HepG2 (cell line): ENCODE measurements at regions not wholly inside any gene's neighbourhood (a gene's known extent, or its start where the extent isn't known, plus 50 kb on each side); places are given as distances from the start of the nearest gene placed in this dataset.

Experiments used
- ATAC-seq: fragments of 200-7000 bp; cut with Tn5 transposase; 3 replicates; pipeline ENCODE4 v1.9.1; 2020; ENCODE audit warnings: mild to moderate bottlenecking, moderate library complexity
- BruUV-seq: library from RNA; stranded (reverse); fragments of 400-500 nt; replicated peaks from 2 replicates; lab custom pipeline; 2021; lab: Mats Ljungman, UMichigan
- CTCF ChIA-PET: fragments of 300-600 bp; formaldehyde crosslinking; extraction: SDS; loops from one replicate; lab custom pipeline; 2021; ENCODE audit warnings: low total read pairs, inconsistent platforms, low intra/inter-chr PET ratio; lab: Yijun Ruan, JAX
- POLR2A ChIA-PET: fragments of 350-600 bp; sonication (Branson Sonifier 250); formaldehyde crosslinking; loops from one replicate; lab custom pipeline; 2020; ENCODE audit warnings: antibody characterized with exemption, inconsistent platforms; lab: Yijun Ruan, JAX
- DNase-seq: peaks from one replicate; pipeline ENCODE4 v3.0.0-alpha.2; 2015; ENCODE audit warnings: low spot score
- FAIRE-seq: peaks from 3 replicates; lab custom pipeline; 2011; peaks lifted over from hg19 to GRCh38; lab: Jason Lieb, UNC
- H2AFZ ChIP-seq: one replicate; pipeline ENCODE4 v1.6.1; 2011; ENCODE audit warnings: low read length, inconsistent platforms
- H3K27ac ChIP-seq: fragments of 300-600 bp; 3 replicates; pipeline ENCODE4 v1.8.0; 2011; ENCODE audit warnings: mixed run types, mild to moderate bottlenecking, mixed read lengths, low read length, inconsistent platforms; ENCODE audit not compliant: insufficient read depth; ENCODE audit errors: extremely low read length
- H3K27me3 ChIP-seq, 2 experiments: fragments of 200-600 bp in 1 of 2; 2 replicates in 1 of 2; 3 replicates in 1 of 2; pipeline versions ENCODE4 v1.6.0 to v1.8.0; 2011; ENCODE audit warnings: low read length in 2 of 2, mild to moderate bottlenecking in 2 of 2, moderate library complexity in 2 of 2, inconsistent platforms in 1 of 2; ENCODE audit not compliant: insufficient read depth in 2 of 2, control insufficient read depth in 1 of 2
- H3K36me3 ChIP-seq, 2 experiments: fragments of 200-600 bp in 1 of 2; replicated peaks in 1 of 2; 2 replicates in 1 of 2; 3 replicates in 1 of 2; pipeline versions ENCODE4 v1.5.1 to v1.8.0; 2011; ENCODE audit warnings: low read length in 2 of 2, inconsistent platforms in 1 of 2; ENCODE audit not compliant: insufficient read depth in 2 of 2, control insufficient read depth in 1 of 2
- H3K4me1 ChIP-seq: 2 replicates; pipeline ENCODE4 v1.5.1; 2012; ENCODE audit warnings: low read length, inconsistent platforms; ENCODE audit not compliant: insufficient read depth
- H3K4me2 ChIP-seq: 2 replicates; pipeline ENCODE4 v1.6.0; 2011; ENCODE audit warnings: low read depth, low read length, inconsistent platforms
- H3K4me3 ChIP-seq, 3 experiments: fragments of 200-600 bp in 1 of 3; sonication (generic), shearing (Covaris generic) in 1 of 3; replicated peaks in 1 of 3; 2 replicates each; pipeline ENCODE4 v1.5.1; 2011 to 2016; ENCODE audit warnings: low read length in 3 of 3, inconsistent platforms in 2 of 3, low read depth in 2 of 3, mild to moderate bottlenecking in 2 of 3, control low read depth in 1 of 3, mixed read lengths in 1 of 3; ENCODE audit not compliant: insufficient read depth in 1 of 3
- H3K79me2 ChIP-seq: one replicate; pipeline ENCODE4 v1.6.1; 2011; ENCODE audit warnings: low read length, inconsistent platforms; ENCODE audit not compliant: insufficient read depth
- H3K9ac ChIP-seq: 2 replicates; pipeline ENCODE4 v1.6.0; 2011; ENCODE audit warnings: mild to moderate bottlenecking, low read depth, low read length, inconsistent platforms; ENCODE audit not compliant: insufficient read depth
- H3K9me3 ChIP-seq: 2 replicates; pipeline ENCODE4 v1.5.1; 2012; ENCODE audit warnings: mild to moderate bottlenecking, low read length
- H4K20me1 ChIP-seq: 2 replicates; pipeline ENCODE4 v1.6.0; 2011; ENCODE audit warnings: inconsistent platforms, mild to moderate bottlenecking, low read length, moderate library complexity; ENCODE audit not compliant: insufficient read depth
- CEBPB ChIP-seq: IDR thresholded peaks from 2 replicates; pipeline ENCODE4 v1.6.1; 2011; ENCODE audit warnings: low read depth, low read length, improper control_type of control experiment, borderline replicate concordance
- CENPX ChIP-seq: sonication (generic); formaldehyde crosslinking; IDR thresholded peaks from 2 replicates; pipeline ENCODE4 v1.9.0; 2021; ENCODE audit warnings: mild to moderate bottlenecking, missing genetic modification reagents, moderate library complexity
- DPF2 ChIP-seq: sonication (generic); formaldehyde crosslinking; IDR thresholded peaks from 2 replicates; pipeline ENCODE4 v1.4.0; 2020; ENCODE audit warnings: mild to moderate bottlenecking, low read depth, missing genetic modification reagents, borderline replicate concordance
- DR1 ChIP-seq: sonication (generic); formaldehyde crosslinking; IDR thresholded peaks from 2 replicates; pipeline ENCODE4 v1.8.0; 2021; ENCODE audit warnings: mild to moderate bottlenecking, missing genetic modification reagents, inconsistent platforms
- EEA1 ChIP-seq: sonication (generic); formaldehyde crosslinking; IDR thresholded peaks from 2 replicates; pipeline ENCODE4 v1.5.1; 2020; ENCODE audit warnings: mild to moderate bottlenecking, missing genetic modification reagents, borderline replicate concordance
- EHMT2 ChIP-seq: fragments of 200-600 bp; sonication (generic); IDR thresholded peaks from 2 replicates; pipeline ENCODE4 v1.7.0; 2017; ENCODE audit warnings: antibody characterized with exemption, low read depth, low read length, borderline replicate concordance
- NCOA1 ChIP-seq: sonication (generic); formaldehyde crosslinking; IDR thresholded peaks from 2 replicates; pipeline ENCODE4 v1.9.0; 2021; ENCODE audit warnings: missing genetic modification reagents
- NFE2 ChIP-seq: sonication (generic); formaldehyde crosslinking; IDR thresholded peaks from 2 replicates; pipeline ENCODE4 v1.4.0; 2020; ENCODE audit warnings: missing genetic modification reagents
- SMARCE1 ChIP-seq: fragments of 450-650 bp; IDR thresholded peaks from 2 replicates; pipeline ENCODE4 v1.6.1; 2017; ENCODE audit warnings: borderline replicate concordance
- STAG1 ChIP-seq: sonication (generic); formaldehyde crosslinking; IDR thresholded peaks from 2 replicates; pipeline ENCODE4 v1.4.0; 2020; ENCODE audit warnings: missing genetic modification reagents
- THYN1 ChIP-seq: sonication (generic); formaldehyde crosslinking; IDR thresholded peaks from 2 replicates; pipeline ENCODE4 v1.8.1; 2023; ENCODE audit warnings: low read depth, mild to moderate bottlenecking, moderate library complexity, missing genetic modification reagents, borderline replicate concordance
- ZNF12 ChIP-seq: sonication (generic); formaldehyde crosslinking; IDR thresholded peaks from 2 replicates; pipeline ENCODE4 v1.5.0; 2020; ENCODE audit warnings: missing genetic modification reagents
- WGBS: methylation state at CpG from one replicate; pipeline ENCODE4 v1.1.6; 2017; ENCODE audit warnings: low lambda C conversion rate; 5-methylcytosine and 5-hydroxymethylcytosine counted together
- in situ Hi-C: cut with HindIII; loops from 2 replicates; pipeline ENCODE4 v1.10.0; 2017; ENCODE audit warnings: low pct_unique_long_range_greater_than_20kb; ENCODE audit not compliant: extremely low pct_ligation_motif_present
- intact Hi-C: fragments of 100-400 bp; cut with micrococcal nuclease; formaldehyde crosslinking; loops from one replicate; pipeline ENCODE4 v1.10.0; 2022; ENCODE audit not compliant: unreplicated experiment
- TF ChIP-seq, protein P1 (sequence below): sonication (generic); formaldehyde crosslinking; IDR thresholded peaks from 2 replicates; pipeline ENCODE4 v1.5.0; 2020; ENCODE audit warnings: mild to moderate bottlenecking, missing genetic modification reagents, borderline replicate concordance

- TF ChIP-seq, protein P1, sequence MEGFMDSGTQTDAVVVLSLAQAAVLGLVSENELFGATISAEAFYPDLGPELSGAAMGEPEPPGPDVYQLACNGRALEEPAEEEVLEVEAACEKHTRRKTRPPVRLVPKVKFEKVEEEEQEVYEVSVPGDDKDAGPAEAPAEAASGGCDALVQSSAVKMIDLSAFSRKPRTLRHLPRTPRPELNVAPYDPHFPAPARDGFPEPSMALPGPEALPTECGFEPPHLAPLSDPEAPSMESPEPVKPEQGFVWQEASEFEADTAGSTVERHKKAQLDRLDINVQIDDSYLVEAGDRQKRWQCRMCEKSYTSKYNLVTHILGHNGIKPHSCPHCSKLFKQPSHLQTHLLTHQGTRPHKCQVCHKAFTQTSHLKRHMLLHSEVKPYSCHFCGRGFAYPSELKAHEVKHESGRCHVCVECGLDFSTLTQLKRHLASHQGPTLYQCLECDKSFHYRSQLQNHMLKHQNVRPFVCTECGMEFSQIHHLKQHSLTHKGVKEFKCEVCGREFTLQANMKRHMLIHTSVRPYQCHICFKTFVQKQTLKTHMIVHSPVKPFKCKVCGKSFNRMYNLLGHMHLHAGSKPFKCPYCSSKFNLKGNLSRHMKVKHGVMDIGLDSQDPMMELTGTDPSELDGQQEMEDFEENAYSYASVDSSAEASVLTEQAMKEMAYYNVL, result no peak
- TF ChIP-seq CENPX (no peak), ZNF12 (CRISPR knock-in tag) (no peak), NCOA1 (CRISPR knock-in tag) (no peak), THYN1 (CRISPR knock-in tag) (no peak), SMARCE1 (no peak), NFE2 (CRISPR knock-in tag) (no peak), EHMT2 (no peak), DR1 (CRISPR knock-in tag) (no peak), EEA1 (no peak)
Observed at GRCh38 chr9:20284601-20285289, 337.6 kb downstream of the MLLT3 start (continued).

GRCh38 chr9:20280330-20280729, 342.0 kb downstream of the MLLT3 start:
- H3K4me2 ChIP-seq, result peak overlapping the region; percentile 27; the same call in 1 of the 2 replicates
- H3K27ac ChIP-seq, result no peak overlapping the region
- no peak overlapping the region for H2AFZ ChIP-seq
- FAIRE-seq (no peak), DNase-seq (no peak)
- peaks cover 6% of the 10 kb centered on the region for H3K9me3 ChIP-seq
- H3K4me3 ChIP-seq, result no peak overlapping the region
- no peaks in the 10 kb centered on the region for H3K4me1 ChIP-seq
- no peak overlapping the region for H3K9ac ChIP-seq
- no TSS peak for BruUV-seq
- H4K20me1 ChIP-seq, result no peaks in the 10 kb centered on the region
- POLR2A ChIA-PET, result no interaction called here
- in situ Hi-C loops, result no loop called here
- TF ChIP-seq STAG1, result peak; percentile 19; the same call in 1 of the 2 replicates
- TF ChIP-seq DPF2 (CRISPR knock-in tag), result no peak
- peak; percentile 49; the same call in 1 of the 2 replicates for TF ChIP-seq CEBPB
- TF ChIP-seq, all 625 proteins: peak for 2
- H3K79me2 ChIP-seq, result no peaks in the 10 kb centered on the region
- H3K36me3 ChIP-seq, result no peaks in the 10 kb centered on the region
- CTCF ChIA-PET, result no interaction called here
- no peaks in the 10 kb centered on the region for H3K27me3 ChIP-seq
- WGBS, result 12% methylated on average over 3 of the region's 3 CpGs
- intact Hi-C loops, result no loop called here
- no peak; the same call in 2 of the 3 replicates for ATAC-seq
